Prostate gland (tissue), 2 donors: ENCODE measurements at regions not wholly inside any gene's neighbourhood (a gene's known extent, or its start where the extent isn't known, plus 50 kb on each side); places are given as distances from the start of the nearest gene placed in this dataset.
"Not testable (repeated sequence)": the region's sequence is repeated elsewhere in the genome, so short reads cannot be mapped to it uniquely, and the experiment has no call there.

Experiments
- POLR2A ChIP-seq: fragments of 450-650 bp; IDR thresholded peaks from one replicate; pipeline ENCODE4 v1.6.1; 2016; ENCODE audit warnings: antibody characterized with exemption, mild to moderate bottlenecking
- POLR2AphosphoS5 ChIP-seq: sonication (generic); formaldehyde crosslinking; IDR thresholded peaks from one replicate; pipeline ENCODE4 v1.6.1; 2017; ENCODE audit warnings: antibody characterized with exemption
- TF ChIP-seq, protein P1 (sequence below), 4 experiments: fragments of 200-600 bp in 2 of 4; fragments of 450-650 bp in 2 of 4; sonication (generic) in 2 of 4; IDR thresholded peaks; 1 replicate in 3 of 4; 2 replicates in 1 of 4; pipeline ENCODE4 v1.5.1; 2016 to 2019; ENCODE audit warnings: antibody characterized with exemption in 4 of 4, mild to moderate bottlenecking in 2 of 4, moderate library complexity in 2 of 4

DNA sequence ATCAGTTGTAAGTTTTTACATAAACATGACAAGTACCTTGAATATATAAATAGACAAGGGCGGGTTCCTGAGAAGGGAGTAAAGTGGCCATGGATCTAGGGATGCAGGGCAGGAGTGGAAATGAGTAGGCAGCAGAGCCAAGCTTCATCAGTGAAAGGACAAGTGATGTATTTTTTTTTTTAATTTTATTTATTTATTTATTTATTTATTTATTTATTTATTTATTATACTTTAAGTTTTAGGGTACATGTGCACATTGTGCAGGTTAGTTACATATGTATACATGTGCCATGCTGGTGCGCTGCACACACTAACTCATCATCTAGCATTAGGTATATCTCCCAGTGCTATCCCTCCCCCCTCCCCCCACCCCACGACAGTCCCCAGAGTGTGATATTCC lies 428.3 kb downstream of the CCSER2 start:
- not testable (repeated sequence) for TF ChIP-seq POLR2A, POLR2AphosphoS5
- TF ChIP-seq, protein P1, sequence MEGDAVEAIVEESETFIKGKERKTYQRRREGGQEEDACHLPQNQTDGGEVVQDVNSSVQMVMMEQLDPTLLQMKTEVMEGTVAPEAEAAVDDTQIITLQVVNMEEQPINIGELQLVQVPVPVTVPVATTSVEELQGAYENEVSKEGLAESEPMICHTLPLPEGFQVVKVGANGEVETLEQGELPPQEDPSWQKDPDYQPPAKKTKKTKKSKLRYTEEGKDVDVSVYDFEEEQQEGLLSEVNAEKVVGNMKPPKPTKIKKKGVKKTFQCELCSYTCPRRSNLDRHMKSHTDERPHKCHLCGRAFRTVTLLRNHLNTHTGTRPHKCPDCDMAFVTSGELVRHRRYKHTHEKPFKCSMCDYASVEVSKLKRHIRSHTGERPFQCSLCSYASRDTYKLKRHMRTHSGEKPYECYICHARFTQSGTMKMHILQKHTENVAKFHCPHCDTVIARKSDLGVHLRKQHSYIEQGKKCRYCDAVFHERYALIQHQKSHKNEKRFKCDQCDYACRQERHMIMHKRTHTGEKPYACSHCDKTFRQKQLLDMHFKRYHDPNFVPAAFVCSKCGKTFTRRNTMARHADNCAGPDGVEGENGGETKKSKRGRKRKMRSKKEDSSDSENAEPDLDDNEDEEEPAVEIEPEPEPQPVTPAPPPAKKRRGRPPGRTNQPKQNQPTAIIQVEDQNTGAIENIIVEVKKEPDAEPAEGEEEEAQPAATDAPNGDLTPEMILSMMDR (IDR thresholded peaks at IDR 0.05): not testable (repeated sequence)
